Medulla oblongata (tissue), 1 donor: ENCODE measurements at regions not wholly inside any gene's neighbourhood (a gene's known extent, or its start where the extent isn't known, plus 50 kb on each side); places are given as distances from the start of the nearest gene placed in this dataset.
A peak's percentile ranks its signal among the peaks of the same experiment; 100 is the strongest.

Source experiments
- DNase-seq: peaks from one replicate; pipeline ENCODE4 v3.0.0-alpha.2; 2015; ENCODE audit errors: extremely low spot score

DNA sequence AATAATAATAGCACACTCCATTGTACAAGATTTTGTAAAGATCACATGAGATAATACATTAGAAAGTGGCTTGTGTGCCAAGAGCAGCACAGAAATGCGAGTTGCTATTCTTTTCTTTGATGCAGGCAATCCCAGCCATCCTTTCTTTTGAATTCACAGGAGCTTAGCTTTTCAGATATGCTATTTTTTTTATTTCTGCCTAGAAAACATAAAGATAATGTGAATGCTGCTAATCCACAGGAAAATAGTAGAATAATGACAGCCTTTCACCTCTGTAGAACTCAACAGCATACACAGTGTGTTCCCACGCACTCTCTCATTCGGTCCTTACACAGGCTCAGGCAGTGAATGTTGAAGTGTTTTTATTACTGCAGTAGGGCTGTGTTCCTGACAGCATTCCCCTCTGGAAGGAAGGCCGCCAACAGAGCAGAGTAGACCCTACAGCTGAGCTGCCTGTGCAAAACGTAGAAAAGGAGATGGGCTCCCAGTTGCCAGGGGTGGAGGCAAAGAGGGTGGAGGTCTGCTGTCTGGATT lies 138.8 kb upstream of the TAPT1 start:
- DNase-seq: no peak

DNA sequence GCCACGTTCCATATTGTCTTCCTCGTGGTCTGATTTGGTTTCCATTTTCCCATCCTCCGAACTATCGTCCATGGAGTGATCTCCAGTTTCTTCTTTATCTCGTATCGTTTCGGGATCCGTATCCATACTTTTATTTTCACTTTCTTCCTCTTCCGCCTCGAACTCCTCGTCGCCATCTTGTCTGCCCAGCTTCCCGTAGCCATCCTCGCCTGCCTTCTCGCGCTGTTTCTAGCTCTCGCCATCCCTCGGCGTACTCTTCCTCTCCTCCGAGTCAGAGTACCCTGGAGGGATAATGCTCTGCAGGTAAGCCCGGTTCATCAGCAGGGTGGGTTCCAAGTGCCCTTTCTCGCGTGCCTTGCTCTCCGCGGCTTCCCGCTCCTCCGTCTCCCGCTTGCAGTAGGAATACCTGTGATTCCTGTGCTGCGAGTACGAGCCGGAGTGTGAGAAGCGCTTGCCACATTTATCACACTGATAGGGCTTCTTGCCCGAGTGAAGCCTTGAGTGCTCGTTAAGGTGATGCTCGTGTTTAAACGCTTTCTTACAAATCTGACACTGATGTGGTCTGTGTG lies 134.5 kb upstream of the TAPT1 start:
- DNase-seq: no peak

DNA sequence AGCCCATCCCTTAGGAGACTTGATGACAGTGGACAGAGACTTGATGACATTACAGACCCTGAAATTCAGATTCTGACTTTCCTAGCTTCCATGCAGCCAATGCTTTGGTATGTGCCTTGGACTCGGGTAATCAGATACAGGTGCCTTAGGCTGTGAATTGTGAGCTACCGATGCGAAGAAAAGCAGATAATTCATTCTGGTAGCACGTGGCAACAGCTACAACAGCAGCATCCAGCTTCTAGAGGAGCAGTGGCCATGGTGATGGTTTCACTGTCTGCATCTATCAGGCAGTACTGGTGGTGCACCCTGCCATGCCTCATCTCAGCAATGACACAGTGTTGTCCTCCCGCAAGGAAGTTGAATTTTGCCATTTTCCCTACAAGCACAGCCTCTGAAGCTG lies 126.9 kb upstream of the TAPT1 start:
- DNase-seq: no peak

DNA sequence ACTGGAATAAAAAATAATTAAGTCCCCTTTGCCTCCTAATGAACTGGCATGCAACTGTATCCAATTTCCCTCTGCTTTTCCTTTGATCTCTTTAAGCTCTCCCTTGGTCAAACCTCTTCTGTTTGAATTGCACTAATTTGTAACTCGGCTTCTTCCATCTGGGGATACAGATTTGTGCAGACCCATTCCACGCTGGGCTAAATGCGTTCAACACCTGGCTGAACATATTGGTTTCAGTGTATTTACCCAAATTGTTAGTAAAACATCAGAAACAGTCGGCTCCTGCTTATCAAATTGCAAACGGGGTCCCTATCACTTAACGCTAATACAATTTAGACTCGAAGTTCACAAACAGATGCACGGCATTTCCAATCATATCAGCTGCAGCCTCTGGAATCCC lies 124.9 kb upstream of the TAPT1 start:
- no peak for DNase-seq

DNA sequence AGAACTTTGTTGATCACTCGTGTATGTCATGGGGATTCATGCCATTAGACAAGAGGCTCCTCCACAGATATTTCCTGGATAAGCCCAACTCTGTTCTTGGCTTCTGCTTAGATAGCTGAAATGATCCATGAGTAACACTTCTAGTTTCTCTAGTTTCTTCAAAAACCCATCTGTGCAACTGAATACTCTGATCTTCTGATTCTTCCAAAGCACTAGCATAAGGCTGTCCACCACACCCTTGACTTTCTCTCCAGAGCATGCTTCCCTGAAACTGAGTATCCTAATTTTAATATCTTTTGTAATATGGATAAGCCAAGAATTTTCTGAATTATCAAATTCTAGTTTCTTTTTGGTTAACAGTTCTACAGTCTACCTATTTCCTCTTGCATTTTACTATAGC lies 118.6 kb upstream of the TAPT1 start:
- no peak for DNase-seq

DNA sequence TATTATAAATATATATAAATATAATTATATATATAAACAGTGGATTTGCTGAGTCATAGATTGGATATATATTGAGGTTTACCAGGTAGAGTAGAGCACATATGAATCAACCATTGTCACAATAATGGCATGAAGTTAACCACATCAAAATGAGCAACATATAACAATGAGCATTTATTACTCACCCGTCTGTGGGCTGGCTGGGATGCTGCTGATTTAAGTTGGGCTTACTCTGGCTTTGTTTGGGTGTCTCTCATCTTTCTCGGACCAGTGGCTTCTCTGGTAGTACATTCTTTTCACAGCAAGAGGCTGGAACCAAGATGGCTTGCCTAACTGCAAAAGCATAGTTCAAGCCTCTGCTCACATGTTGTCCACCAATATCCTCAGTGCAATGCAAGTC lies 111.7 kb upstream of the TAPT1 start:
- DNase-seq: no peak

DNA sequence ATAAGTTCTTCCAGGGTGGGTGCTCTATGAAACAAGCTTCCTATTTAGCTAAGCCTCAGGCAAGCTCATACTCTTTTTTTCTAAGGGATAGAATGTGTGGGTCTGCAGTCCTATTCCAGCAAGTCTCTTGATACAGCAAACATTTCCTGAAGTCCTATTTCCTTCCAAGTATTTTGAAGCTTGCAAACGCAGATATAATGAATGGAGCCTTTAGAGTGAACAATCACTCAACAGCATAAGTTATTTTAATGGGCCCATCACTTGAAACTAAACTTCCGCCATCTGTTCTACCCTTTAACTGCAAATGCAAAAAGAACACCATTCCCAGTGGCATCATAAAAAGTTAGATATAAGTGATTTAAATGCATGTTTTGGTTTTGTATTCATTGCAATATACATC lies 108.3 kb upstream of the TAPT1 start:
- no peak for DNase-seq

DNA sequence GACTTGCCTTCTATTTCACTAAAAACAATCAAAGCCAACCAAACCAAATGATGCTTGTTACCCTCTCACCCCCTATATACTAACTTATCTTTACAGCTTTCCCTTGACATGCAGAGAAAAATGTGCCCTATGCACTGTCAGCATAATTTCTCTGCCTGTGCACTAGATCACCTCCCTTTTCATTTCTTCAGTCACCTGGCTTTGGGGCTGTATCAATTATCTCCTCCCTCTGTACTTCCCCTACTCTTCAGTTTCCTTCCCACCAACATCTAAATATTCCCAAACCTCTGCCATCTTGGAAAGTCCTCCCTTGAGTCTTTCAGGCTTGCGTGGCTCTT lies 103.5 kb upstream of the TAPT1 start:
- no peak for DNase-seq

DNA sequence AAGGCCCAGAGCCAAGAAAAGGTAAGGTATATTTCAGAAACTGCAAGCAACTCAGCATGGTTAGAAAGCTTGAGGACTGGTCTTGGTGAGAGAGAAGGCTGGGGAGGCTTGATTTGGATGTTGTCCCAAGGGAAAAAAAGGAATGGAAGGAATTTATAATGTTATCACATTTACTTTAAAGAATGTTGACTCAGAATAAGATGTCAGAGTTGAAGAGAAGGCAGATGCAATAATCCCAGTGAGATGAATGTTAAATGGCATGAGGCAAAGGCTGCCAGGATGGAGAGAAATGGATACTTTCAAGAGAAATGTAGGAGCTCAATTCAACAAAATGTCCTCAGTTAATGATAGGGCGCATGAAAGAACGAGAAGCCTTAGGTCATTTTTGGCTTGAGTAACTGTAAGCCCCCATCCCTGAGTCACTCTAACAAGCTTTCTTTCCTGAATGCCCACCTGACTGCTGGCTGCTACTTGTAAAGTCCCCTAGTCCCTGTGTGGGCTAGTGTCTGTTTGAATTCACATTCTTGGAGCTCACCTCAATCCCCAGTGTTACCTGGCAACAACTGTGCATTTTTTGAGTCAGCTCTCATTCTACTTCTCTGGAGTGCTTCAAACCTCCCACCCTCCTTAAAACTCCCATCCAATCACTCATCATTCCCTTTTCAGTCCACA lies 103.0 kb upstream of the TAPT1 start:
- DNase-seq: no peak

DNA sequence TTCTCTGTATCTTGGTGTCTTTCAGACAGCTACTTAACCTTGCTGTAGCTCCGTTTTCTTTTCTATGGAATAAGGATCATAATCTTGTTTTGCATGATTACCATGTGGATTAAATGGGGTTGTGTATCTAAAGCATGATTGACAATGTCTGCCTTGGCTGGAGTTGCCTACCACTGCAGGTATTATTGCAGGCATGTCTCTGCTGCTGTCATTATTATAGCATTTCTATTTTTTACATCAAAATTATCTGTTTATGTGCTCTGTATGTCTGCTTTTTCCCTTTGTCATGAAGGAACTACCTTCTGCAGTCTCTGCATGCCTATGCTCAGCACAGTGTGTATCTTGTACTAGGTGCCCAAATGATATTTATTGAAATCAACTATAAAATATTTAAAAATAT lies 95.9 kb upstream of the TAPT1 start:
- no peak for DNase-seq

DNA sequence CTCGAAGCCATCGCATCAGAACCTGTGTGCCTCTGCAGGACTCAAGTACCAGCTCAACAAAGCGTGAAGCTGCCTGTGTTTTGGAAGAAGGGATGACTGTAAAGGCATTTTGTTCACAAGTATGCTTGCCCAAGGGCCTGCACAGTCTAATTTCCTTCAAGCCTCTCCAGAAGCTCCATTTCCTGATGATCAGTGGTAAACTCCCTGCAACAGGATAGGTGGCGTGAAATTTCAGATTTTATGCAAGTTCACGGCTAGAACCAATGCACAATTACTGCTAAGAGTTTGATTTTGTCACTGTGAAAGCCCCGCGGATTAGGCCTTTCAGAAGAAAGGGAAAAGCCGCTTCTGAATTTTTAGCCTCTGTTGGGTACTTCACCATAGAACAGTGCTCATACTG lies 89.2 kb upstream of the TAPT1 start:
- no peak for DNase-seq

DNA sequence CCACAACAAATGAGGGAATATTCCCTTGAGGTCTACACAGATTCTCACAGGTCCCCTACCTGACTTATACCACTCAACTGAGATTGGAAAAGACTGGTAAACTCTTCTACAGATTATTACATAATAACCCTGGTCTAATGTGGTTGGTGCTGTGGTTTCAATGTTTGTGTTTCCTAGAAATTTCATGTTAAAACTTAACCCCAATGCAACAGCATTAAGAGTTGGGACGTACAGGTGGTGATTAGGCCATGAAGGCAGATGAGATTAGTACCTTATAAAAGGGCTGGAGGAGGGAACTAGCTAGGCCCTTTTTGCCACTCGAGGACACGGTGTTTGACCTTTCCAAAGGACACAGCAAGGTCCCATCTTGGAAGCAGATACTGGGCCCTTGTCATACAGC lies 84.3 kb upstream of the TAPT1 start:
- DNase-seq: no peak

DNA sequence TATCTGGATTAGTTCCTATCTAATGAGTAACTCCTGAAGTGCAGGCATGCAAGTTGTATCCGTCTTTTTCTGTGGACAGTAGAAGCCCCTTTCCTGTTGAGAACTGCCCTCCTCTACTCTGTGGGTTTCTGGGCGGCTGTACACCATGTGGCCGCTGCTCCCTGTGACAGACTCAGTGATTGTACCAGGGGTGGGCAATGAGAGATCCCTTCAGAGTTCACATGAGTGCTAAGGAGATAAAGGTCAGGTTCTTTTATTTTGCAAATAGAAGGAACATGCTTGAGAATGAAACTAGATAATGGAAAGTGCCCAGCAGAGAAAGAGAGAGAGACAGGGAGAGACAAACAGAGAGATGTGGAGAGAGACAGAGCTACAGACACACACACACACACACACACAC lies 76.4 kb upstream of the TAPT1 start:
- DNase-seq: no peak

DNA sequence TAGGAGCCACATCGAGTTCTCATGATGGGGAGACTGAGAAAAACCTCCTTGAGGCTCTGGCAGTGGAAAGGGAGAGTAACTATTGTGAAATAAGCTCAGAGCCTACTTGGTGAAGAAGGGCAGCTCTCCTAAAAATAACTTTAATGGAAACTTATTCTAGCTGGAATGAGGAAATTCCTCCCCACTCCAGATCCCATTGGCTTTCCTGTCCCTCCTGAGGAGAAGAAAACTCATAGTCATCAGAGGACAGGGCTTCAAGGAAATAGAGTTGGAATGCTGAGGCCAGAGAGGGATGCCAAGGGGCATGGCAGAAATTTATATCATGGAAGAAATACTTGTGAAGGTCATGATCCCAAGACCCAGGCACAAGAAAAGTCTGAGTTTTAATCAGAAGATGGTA lies 70.7 kb upstream of the TAPT1 start:
- no peak for DNase-seq

DNA sequence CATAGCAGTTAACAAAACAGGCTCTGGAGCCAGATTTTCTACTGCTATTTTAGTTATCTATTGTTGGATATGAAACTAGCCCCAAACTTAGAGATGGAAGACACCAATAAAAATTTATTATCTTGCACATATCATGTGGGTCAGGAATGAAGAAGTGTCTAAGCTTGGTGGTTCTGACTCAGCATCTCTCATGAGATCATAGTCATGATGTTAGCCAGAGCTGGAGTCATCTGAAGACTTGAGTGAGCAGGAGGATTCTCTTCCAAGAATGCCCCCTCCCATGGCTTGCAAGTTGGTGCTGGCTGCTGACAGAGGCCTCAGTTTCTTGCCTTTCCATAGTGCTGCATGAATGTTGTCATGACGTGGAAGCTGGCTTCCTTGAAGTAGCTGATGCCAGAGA lies 68.2 kb upstream of the TAPT1 start:
- no peak for DNase-seq

DNA sequence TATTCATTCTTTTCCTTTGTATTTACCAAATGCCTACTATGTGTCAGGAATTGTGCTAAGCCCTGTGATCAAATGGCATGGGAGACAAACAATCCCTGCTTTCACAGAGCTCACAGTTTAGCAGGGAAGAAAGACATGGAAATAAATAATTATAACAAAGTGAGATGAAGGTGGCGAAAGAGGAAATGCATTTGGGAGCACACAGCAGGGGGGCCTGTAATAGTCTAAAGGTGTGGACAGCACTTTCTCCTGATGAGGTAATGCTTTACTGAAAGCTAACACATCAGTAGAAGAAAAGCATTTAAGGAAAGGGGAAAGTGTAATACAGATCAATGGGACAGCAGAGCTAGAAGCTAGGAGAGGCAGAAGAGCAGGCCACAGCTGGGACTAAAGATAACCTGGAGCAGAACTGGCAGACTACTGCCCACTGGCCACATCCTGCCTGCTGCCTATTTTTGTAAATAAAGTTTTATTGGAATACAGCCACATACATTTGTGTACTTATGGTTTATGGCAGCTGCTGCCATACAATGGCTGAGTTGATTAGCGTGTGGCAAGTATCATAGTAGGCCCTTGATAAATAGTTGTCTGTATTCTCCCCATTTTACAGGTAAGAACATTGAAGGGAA lies 67.1 kb upstream of the TAPT1 start:
- no peak for DNase-seq

DNA sequence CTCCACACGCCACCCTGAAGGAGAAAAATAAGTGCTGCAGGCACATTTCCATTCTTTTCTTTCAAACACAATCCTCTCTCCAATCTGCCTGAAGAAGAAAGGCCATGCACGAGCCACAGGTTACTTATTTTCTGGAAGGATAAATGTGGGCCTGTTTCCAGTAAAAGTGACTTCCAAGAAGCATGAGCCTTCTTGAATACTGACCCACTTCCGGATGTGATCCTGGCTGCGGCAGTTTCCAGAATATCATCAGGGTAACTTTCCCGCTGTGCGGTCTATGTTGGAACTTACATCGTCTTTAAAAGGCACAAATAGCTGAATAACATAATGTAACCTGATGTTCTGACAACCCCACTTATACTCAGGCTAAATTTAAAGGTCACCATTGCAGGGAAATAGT lies 66.3 kb upstream of the TAPT1 start:
- no peak for DNase-seq

DNA sequence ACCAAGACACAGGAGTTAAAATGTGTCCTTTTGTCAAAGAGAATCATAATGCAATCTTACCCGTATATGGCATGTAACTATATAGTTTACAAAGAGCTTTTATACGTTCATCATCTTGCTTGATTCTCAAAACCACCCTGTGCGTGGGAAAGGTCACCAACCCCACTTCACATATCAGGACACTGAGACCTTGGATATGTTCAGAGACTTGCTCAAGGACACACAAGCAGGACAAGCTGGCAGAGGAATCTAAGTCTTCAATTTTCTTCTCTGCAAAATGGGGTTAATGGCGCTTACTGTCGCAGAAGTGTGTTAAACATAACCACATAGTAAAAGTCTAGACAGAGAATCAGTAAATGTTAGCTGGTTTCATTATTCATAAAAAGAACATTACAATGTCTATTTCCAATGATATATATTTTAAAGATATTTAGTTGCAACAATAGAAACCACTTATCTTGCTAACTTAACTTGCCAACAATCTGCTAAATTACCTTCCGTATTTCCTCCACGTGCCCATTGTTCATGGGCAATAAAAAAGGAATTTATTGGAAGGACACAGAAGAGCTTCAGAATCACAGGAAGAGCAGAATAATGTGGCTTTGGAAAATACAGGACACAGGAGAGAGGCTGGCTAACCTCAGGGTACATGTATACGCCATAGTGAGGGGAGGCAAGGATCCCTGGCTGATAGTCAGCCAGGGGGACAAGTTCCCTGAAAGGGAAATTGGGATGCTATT lies 64.6 kb upstream of the TAPT1 start:
- no peak for DNase-seq

DNA sequence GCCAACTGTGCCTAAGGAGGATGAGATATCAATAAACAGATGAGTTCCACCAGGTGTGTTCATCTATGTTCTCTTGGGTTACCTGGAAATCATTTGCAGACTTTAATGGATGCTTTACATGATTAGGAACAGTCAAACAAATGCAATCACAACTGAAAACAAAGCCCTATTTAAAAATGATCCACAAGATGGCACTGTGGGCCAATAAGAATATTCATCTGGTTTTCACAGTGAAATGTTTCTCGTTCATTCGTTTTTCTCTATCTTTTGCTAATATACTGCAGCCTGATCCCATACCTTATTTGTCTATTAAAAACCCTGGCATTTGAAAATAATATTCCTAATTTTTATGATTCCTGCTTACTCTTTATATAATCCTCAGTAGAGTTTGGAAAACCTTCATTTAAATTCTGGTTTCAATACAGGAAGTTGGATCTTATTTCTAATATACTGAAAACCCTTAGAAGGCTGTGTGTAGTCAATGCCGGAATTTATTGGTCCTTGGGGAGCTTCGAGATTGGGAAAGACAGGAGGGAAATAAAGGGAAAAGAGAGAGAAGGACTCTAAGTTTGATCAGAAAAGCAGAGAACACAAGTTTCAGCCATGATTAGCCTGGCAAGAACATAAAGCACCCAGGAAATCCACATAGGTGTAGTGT lies 63.8 kb upstream of the TAPT1 start:
- DNase-seq: peak; percentile 75

DNA sequence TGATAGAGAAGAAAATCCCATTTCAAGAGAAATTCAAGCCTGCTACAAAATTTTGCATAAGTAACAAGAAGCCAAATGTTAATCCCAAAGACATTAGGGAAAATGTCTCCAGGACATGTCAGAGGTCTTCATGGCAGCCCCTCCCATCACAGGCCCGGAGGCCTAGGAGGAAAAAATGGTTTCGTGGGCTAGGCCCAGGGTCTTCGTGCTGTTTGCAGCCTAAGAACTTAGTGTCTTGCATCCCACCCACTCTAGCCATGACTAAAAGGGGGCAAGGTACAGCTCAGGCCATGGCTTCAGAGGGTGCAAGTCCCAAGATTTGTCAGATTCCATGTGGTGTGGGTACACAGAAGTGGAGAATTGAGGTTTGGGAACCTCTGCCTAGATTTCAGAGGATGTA lies 57.8 kb upstream of the TAPT1 start:
- DNase-seq: no peak

DNA sequence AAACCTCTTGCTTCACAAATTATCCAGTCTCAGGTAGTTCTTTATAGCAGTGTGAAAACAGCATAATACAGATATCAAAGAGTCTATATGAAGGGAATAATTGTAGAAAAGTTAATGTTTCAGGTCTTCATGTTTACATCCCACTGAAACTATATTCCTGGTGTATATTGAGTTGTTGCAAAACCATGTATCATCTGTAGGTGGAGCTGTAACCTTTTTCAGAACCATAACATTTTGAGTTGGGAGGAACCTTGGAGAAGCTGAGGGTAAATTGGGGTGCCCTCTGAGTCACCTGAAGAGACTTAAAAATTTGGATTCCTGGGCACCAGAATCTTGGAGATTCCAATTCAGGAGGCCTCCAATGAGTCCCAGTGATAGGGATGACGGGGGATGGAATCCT lies 51.9 kb upstream of the TAPT1 start:
- DNase-seq: no peak
